ENCODE measurements at regions not wholly inside any gene's neighbourhood (a gene's known extent, or its start where the extent isn't known, plus 50 kb on each side); places are given as distances from the start of the nearest gene placed in this dataset.

GRCh38 chr2:18682681-18683080 lies 93.3 kb upstream of the NT5C1B start:
- TF ChIP-seq, protein P1, sequence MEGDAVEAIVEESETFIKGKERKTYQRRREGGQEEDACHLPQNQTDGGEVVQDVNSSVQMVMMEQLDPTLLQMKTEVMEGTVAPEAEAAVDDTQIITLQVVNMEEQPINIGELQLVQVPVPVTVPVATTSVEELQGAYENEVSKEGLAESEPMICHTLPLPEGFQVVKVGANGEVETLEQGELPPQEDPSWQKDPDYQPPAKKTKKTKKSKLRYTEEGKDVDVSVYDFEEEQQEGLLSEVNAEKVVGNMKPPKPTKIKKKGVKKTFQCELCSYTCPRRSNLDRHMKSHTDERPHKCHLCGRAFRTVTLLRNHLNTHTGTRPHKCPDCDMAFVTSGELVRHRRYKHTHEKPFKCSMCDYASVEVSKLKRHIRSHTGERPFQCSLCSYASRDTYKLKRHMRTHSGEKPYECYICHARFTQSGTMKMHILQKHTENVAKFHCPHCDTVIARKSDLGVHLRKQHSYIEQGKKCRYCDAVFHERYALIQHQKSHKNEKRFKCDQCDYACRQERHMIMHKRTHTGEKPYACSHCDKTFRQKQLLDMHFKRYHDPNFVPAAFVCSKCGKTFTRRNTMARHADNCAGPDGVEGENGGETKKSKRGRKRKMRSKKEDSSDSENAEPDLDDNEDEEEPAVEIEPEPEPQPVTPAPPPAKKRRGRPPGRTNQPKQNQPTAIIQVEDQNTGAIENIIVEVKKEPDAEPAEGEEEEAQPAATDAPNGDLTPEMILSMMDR (conservative IDR thresholded peaks at IDR 0.05) = no peak
- Mint-ChIP-seq H3K27me3 (ENCODE audit: low read depth) (peaks cover 30% of the 10 kb centered on the region), H3K9me3 (no peaks in the 10 kb centered on the region), H3K4me3 (no peak overlapping the region), H3K4me1 (no peaks in the 10 kb centered on the region), H3K27ac (ENCODE audit: unreplicated experiment) (no peak overlapping the region), H3K36me3 (ENCODE audit: low read depth) (no peaks in the 10 kb centered on the region)
- DNase-seq (ENCODE audit: low read depth, low spot score) = no peak

- Mint-ChIP-seq H3K27me3 (ENCODE audit: low read depth) (peaks cover 19% of the 10 kb centered on the region), H3K36me3 (ENCODE audit: low read depth) (no peaks in the 10 kb centered on the region)
Measured at GRCh38 chr2:18677280-18677679, 87.9 kb upstream of the NT5C1B start.

DNA sequence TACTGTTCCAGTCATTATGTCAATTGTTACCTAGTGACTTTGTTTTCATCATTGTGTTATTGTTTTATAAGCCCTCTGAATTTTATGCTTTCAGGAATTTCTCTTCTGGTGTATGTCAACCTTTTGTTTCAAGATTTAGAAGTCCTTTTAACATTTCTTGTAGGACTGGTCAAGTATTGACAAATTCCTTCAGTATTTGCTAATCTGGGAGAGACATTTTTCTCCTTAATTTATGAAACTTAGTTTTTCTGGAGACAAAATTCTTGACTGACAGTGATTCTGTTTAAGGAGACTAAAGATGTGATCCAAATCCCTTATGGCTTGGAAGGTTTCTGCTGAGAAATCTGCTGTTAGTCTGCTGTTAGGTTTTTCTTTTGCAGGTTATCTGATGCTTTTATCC lies 84.9 kb upstream of the NT5C1B start:
- Mint-ChIP-seq H3K4me1 (no peaks in the 10 kb centered on the region), H3K27ac (ENCODE audit: unreplicated experiment) (no peak overlapping the region), H3K4me3 (no peak overlapping the region), H3K9me3 (peaks cover 10% of the 10 kb centered on the region), H3K36me3 (ENCODE audit: low read depth) (no peaks in the 10 kb centered on the region), H3K27me3 (ENCODE audit: low read depth) (peaks cover 5% of the 10 kb centered on the region)
- DNase-seq (ENCODE audit: low read depth, low spot score) = no peak
- TF ChIP-seq, protein P1 (conservative IDR thresholded peaks at IDR 0.05) = no peak

More at GRCh38 chr2:18677280-18677679, 87.9 kb upstream of the NT5C1B start:
- no peaks in the 10 kb centered on the region for H3K4me1 Mint-ChIP-seq
- no peak overlapping the region for H3K27ac Mint-ChIP-seq (ENCODE audit: unreplicated experiment)
- TF ChIP-seq, protein P1 (conservative IDR thresholded peaks at IDR 0.05) = no peak
- DNase-seq (ENCODE audit: low read depth, low spot score) = no peak
- peaks cover 5% of the 10 kb centered on the region for H3K9me3 Mint-ChIP-seq
- no peak overlapping the region for H3K4me3 Mint-ChIP-seq

- Mint-ChIP-seq H3K9me3 (peaks cover 10% of the 10 kb centered on the region), H3K4me1 (no peaks in the 10 kb centered on the region), H3K27me3 (ENCODE audit: low read depth) (peaks cover 2% of the 10 kb centered on the region), H3K4me3 (no peak overlapping the region), H3K27ac (ENCODE audit: unreplicated experiment) (no peak overlapping the region), H3K36me3 (ENCODE audit: low read depth) (no peaks in the 10 kb centered on the region)
- no peak for DNase-seq (ENCODE audit: low read depth, low spot score)
- TF ChIP-seq, protein P1 (conservative IDR thresholded peaks at IDR 0.05) = no peak
Measured at GRCh38 chr2:18671363-18671762, 82.0 kb upstream of the NT5C1B start.

DNA sequence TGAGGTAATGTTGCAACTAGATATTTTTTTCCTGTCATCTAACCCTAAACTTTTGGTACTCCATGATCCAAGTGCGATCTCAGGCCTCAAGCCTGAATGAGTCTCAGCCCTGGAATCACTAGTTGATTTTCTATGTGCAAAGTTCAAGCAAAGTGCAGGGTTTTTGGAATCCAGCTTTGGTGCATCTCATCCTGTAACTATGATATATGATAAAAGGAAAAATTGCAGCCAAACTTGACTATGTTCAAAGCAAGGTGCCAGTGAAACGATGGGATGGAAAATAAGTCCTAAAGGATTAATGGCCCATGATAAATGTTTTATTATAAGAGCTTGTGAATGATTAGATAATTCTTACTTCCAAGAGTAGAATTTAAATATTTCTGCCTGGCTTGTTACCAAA lies 78.9 kb upstream of the NT5C1B start:
- Mint-ChIP-seq H3K9me3 (peaks cover 7% of the 10 kb centered on the region), H3K4me1 (no peaks in the 10 kb centered on the region), H3K27ac (ENCODE audit: unreplicated experiment) (no peak overlapping the region), H3K36me3 (ENCODE audit: low read depth) (no peaks in the 10 kb centered on the region), H3K27me3 (ENCODE audit: low read depth) (no peaks in the 10 kb centered on the region), H3K4me3 (no peak overlapping the region)
- DNase-seq (ENCODE audit: low read depth, low spot score) = no peak
- TF ChIP-seq, protein P1 (conservative IDR thresholded peaks at IDR 0.05) = no peak

DNA sequence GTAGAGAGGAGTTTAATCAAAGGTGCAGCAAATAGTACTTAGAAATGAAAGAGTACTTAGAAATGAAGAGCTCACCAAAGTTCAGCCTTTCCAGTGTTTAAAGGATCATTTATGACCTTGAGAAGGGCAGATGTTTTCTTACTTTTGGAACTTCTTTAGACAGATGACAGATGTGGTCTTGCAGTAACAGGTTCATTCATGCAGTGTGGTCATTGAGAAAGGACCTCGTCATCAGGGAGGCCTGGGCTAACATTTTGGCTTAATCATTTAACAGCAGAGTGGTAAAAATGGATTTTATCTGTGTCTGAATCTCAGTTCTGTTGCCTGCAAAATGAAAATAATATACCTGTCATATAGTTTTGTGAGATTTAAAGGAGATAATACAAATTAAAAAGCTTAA lies 75.1 kb upstream of the NT5C1B start:
- no peak for DNase-seq (ENCODE audit: low read depth, low spot score)
- Mint-ChIP-seq H3K4me3 (no peak overlapping the region), H3K27me3 (ENCODE audit: low read depth) (no peaks in the 10 kb centered on the region), H3K4me1 (no peaks in the 10 kb centered on the region), H3K27ac (ENCODE audit: unreplicated experiment) (no peak overlapping the region), H3K36me3 (ENCODE audit: low read depth) (no peaks in the 10 kb centered on the region), H3K9me3 (no peaks in the 10 kb centered on the region)
- TF ChIP-seq, protein P1 (conservative IDR thresholded peaks at IDR 0.05) = no peak

Measured in neural crest cell (in vitro differentiated cells).